B cell (primary cell): ENCODE measurements at regions not wholly inside any gene's neighbourhood (a gene's known extent, or its start where the extent isn't known, plus 50 kb on each side); places are given as distances from the start of the nearest gene placed in this dataset.

Experiments used
- ATAC-seq: fragments of 200-7000 bp; cut with Tn5 transposase; one replicate; pipeline ENCODE4 v1.10.0; 2021; ENCODE audit warnings: low read depth, mild to moderate bottlenecking, moderate number of reproducible peaks, moderate library complexity
- CTCF ChIA-PET: fragments of 350-600 bp; sonication (Branson Sonifier 250); formaldehyde crosslinking; loops from one replicate; lab custom pipeline; 2021; ENCODE audit warnings: antibody characterized with exemption, inconsistent platforms; lab: Charles Lee
- POLR2A ChIA-PET: fragments of 350-600 bp; sonication (Branson Sonifier 250); formaldehyde crosslinking; loops from one replicate; lab custom pipeline; 2021; ENCODE audit warnings: antibody characterized with exemption; lab: Charles Lee
- DNase-seq: peaks from one replicate; pipeline ENCODE4 v3.0.0; 2013
- H2AFZ ChIP-seq: 2 replicates; pipeline ENCODE4 v1.6.1; 2012; ENCODE audit warnings: mild to moderate bottlenecking, low read depth, low read length; ENCODE audit not compliant: insufficient read depth, poor library complexity, severe bottlenecking
- H3K27ac ChIP-seq, 2 donors: 1 replicate in 1 of 2; 2 replicates in 1 of 2; pipeline ENCODE4 v1.5.1; 2012 to 2013; ENCODE audit warnings: low read length in 2 of 2, mild to moderate bottlenecking in 2 of 2, moderate library complexity in 1 of 2
- H3K27me3 ChIP-seq, 4 experiments: fragments of 200-600 bp in 1 of 4; sonication (generic) in 1 of 4; replicated peaks in 1 of 4; 1 replicate in 2 of 4; 2 replicates in 2 of 4; pipeline versions ENCODE4 v1.6.1 to v1.7.0; 2013 to 2016; ENCODE audit warnings: low read length in 3 of 4, mild to moderate bottlenecking in 2 of 4, mixed read lengths in 1 of 4, moderate library complexity in 1 of 4; ENCODE audit not compliant: insufficient read depth in 4 of 4, control insufficient read depth in 3 of 4; ENCODE audit errors: control extremely low read depth in 1 of 4
- H3K36me3 ChIP-seq, 2 experiments: replicated peaks in 1 of 2; 1 replicate in 1 of 2; 2 replicates in 1 of 2; pipeline versions ENCODE4 v1.6.1 to v1.7.1; 2013; ENCODE audit warnings: low read length in 1 of 2; ENCODE audit not compliant: insufficient read depth in 2 of 2, control insufficient read depth in 1 of 2; ENCODE audit errors: control extremely low read depth in 1 of 2, extremely low read depth in 1 of 2
- H3K4me1 ChIP-seq, 2 donors: fragments of 200-600 bp in 1 of 2; sonication (generic) in 1 of 2; 1 replicate in 1 of 2; 2 replicates in 1 of 2; pipeline versions ENCODE4 v1.5.1 to v1.6.1; 2013 to 2017; ENCODE audit warnings: low read length in 2 of 2; ENCODE audit not compliant: control insufficient read depth in 2 of 2, insufficient read depth in 2 of 2
- H3K4me2 ChIP-seq: replicated peaks from 2 replicates; pipeline ENCODE3; 2012; ENCODE audit warnings: mild to moderate bottlenecking, low read depth, low read length; ENCODE audit not compliant: poor library complexity, severe bottlenecking
- H3K4me3 ChIP-seq, 5 experiments: fragments of 200-600 bp in 1 of 5; sonication (generic) in 1 of 5; 1 replicate in 3 of 5; 2 replicates in 2 of 5; pipeline versions ENCODE4 v1.5.1 to v1.7.0; 2011 to 2016; ENCODE audit warnings: low read length in 4 of 5, mild to moderate bottlenecking in 4 of 5, low read depth in 2 of 5, control low read depth in 1 of 5, moderate library complexity in 1 of 5; ENCODE audit not compliant: insufficient read depth in 1 of 5; ENCODE audit errors: control extremely low read depth in 1 of 5, extremely low read depth in 1 of 5
- H3K79me2 ChIP-seq: fragments of 200-600 bp; sonication (generic); one replicate; pipeline ENCODE4 v1.6.0; 2016; ENCODE audit warnings: low read length; ENCODE audit not compliant: control insufficient read depth, insufficient read depth
- H3K9ac ChIP-seq: fragments of 200-600 bp; sonication (generic); 2 replicates; pipeline ENCODE4 v1.6.1; 2017; ENCODE audit warnings: mild to moderate bottlenecking, low read length, moderate library complexity
- H3K9me3 ChIP-seq, 3 donors: one replicate each; pipeline versions ENCODE4 v1.6.1 to v1.7.1; 2013; ENCODE audit warnings: low read length in 2 of 3; ENCODE audit not compliant: control insufficient read depth in 2 of 3, insufficient read depth in 1 of 3; ENCODE audit errors: control extremely low read depth in 1 of 3
- H4K20me1 ChIP-seq: 2 replicates; pipeline ENCODE4 v1.6.0; 2012; ENCODE audit warnings: mild to moderate bottlenecking, low read length; ENCODE audit not compliant: insufficient read depth, control insufficient read depth, poor library complexity, severe bottlenecking
- H3K27ac Mint-ChIP-seq: one replicate; pipeline ENCODE4 v1.8.0; 2021; ENCODE audit warnings: mixed read lengths
- H3K27me3 Mint-ChIP-seq: one replicate; pipeline ENCODE4 v1.8.0; 2021; ENCODE audit warnings: mixed read lengths
- H3K4me1 Mint-ChIP-seq: one replicate; pipeline ENCODE4 v1.8.0; 2021; ENCODE audit warnings: mixed read lengths
- H3K4me3 Mint-ChIP-seq: one replicate; pipeline ENCODE4 v1.8.0; 2021; ENCODE audit warnings: mixed read lengths
- H3K9me3 Mint-ChIP-seq: one replicate; pipeline ENCODE4 v1.8.0; 2022; ENCODE audit warnings: mixed read lengths; ENCODE audit not compliant: insufficient read depth
- EZH2 ChIP-seq: IDR thresholded peaks from 2 replicates; pipeline ENCODE4 v1.6.1; 2012; ENCODE audit warnings: borderline replicate concordance, low read depth, mild to moderate bottlenecking, moderate library complexity, low read length; ENCODE audit not compliant: insufficient read depth, poor library complexity, severe bottlenecking
- WGBS: methylation state at CpG from one replicate; pipeline ENCODE4 v1.1.5; 2013; ENCODE audit warnings: missing lambda C conversion rate; ENCODE audit not compliant: insufficient coverage; 5-methylcytosine and 5-hydroxymethylcytosine counted together
- intact Hi-C: fragments of 100-400 bp; cut with micrococcal nuclease; formaldehyde crosslinking; loops from one replicate; pipeline ENCODE4 v1.10.0; 2022
- TF ChIP-seq, protein P1 (sequence below): fragments of 200-600 bp; IDR thresholded peaks from one replicate; pipeline ENCODE4 v1.8.0; 2022; ENCODE audit warnings: antibody characterized with exemption, mild to moderate bottlenecking

DNA sequence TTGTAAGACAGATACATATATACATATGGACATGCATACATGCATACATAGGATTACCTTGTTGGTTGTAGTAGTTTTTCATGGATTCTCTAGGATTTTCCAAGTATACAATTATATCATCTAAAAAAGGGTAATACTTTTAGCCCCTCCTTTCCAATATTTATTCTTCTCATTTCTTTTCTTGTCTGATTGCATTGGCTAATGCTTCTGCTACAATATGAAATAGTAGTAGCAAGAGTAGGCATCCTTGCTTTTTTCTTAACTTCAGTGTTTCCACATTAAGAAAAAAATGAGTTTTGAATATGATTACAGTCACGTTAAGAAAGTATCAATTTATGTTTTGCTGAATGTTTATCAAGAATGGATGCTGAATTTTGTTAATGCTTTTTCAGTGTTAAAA lies 58.0 kb downstream of the RBFOX3 start:
- peaks cover 16% of the 10 kb centered on the region for H3K27me3 Mint-ChIP-seq
- DNase-seq (no peak), ATAC-seq (no peak)
- peaks cover 0 to 3% (median 0%) of the 10 kb centered on the region in 4 experiments for H3K27me3 ChIP-seq
- H3K27ac Mint-ChIP-seq, result no peak overlapping the region
- H3K9me3 ChIP-seq, result no peaks in the 10 kb centered on the region
- ChIA-PET CTCF (no interaction called here), POLR2A (no interaction called here)
- H3K79me2 ChIP-seq, result no peaks in the 10 kb centered on the region
- H3K4me3 ChIP-seq, result no peak overlapping the region
- no peak overlapping the region for H3K27ac ChIP-seq
- no peaks in the 10 kb centered on the region for H3K36me3 ChIP-seq
- no peak overlapping the region for H3K9ac ChIP-seq
- intact Hi-C loops, result no loop called here
- WGBS, result no CpG with 5 or more reads among the region's 1 CpG
- no peaks in the 10 kb centered on the region for H3K4me1 ChIP-seq
- no peak overlapping the region for H3K4me2 ChIP-seq
- H3K4me1 Mint-ChIP-seq, result no peaks in the 10 kb centered on the region
- TF ChIP-seq, protein P1, sequence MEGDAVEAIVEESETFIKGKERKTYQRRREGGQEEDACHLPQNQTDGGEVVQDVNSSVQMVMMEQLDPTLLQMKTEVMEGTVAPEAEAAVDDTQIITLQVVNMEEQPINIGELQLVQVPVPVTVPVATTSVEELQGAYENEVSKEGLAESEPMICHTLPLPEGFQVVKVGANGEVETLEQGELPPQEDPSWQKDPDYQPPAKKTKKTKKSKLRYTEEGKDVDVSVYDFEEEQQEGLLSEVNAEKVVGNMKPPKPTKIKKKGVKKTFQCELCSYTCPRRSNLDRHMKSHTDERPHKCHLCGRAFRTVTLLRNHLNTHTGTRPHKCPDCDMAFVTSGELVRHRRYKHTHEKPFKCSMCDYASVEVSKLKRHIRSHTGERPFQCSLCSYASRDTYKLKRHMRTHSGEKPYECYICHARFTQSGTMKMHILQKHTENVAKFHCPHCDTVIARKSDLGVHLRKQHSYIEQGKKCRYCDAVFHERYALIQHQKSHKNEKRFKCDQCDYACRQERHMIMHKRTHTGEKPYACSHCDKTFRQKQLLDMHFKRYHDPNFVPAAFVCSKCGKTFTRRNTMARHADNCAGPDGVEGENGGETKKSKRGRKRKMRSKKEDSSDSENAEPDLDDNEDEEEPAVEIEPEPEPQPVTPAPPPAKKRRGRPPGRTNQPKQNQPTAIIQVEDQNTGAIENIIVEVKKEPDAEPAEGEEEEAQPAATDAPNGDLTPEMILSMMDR, result no peak
- no peak for TF ChIP-seq EZH2
- no peaks in the 10 kb centered on the region for H4K20me1 ChIP-seq
- no peak overlapping the region for H3K4me3 Mint-ChIP-seq
- no peak overlapping the region for H2AFZ ChIP-seq
- H3K9me3 Mint-ChIP-seq, result peaks cover 6% of the 10 kb centered on the region

DNA sequence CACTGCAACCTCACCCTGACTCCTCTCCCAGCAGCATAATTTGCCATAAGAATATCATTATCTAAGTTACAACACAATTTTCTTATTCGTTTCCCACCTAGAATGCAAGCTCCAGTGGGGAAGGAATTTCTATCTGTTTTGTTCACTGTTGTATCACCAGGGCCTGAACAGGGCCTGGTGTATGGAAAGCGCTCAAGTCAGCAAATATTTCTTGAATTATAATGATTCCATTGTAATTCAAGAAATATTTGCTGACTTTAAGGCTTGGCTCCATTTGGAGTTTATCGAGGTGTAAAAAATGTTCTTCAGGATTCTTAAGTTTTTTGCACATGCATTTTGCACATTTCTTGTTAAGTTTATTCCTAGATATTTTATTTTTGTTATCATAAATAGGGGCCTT lies 58.4 kb downstream of the RBFOX3 start:
- H4K20me1 ChIP-seq, result no peaks in the 10 kb centered on the region
- H3K4me3 Mint-ChIP-seq, result no peak overlapping the region
- no peak overlapping the region for H3K27ac Mint-ChIP-seq

More for the DNA sequence above, 58.4 kb downstream of the RBFOX3 start:
- peaks cover 0 to under 1% (median 0%) of the 10 kb centered on the region in 4 experiments for H3K27me3 ChIP-seq
- H3K36me3 ChIP-seq, result no peaks in the 10 kb centered on the region
- peaks cover 6% of the 10 kb centered on the region for H3K9me3 Mint-ChIP-seq
- H3K4me1 ChIP-seq, result no peaks in the 10 kb centered on the region
- no peak for DNase-seq
- ChIA-PET CTCF (no interaction called here), POLR2A (no interaction called here)
- TF ChIP-seq EZH2, result no peak
- TF ChIP-seq, protein P1, result no peak
- H3K4me3 ChIP-seq, result no peak overlapping the region
- no peaks in the 10 kb centered on the region for H3K9me3 ChIP-seq
- H3K9ac ChIP-seq, result no peak overlapping the region
- no peaks in the 10 kb centered on the region for H3K4me1 Mint-ChIP-seq
- no peak overlapping the region for H3K27ac ChIP-seq
- no peaks in the 10 kb centered on the region for H3K79me2 ChIP-seq
- no peak for ATAC-seq
- peaks cover 12% of the 10 kb centered on the region for H3K27me3 Mint-ChIP-seq
- no CpG with 5 or more reads among the region's 3 CpGs for WGBS
- intact Hi-C loops, result no loop called here
- H3K4me2 ChIP-seq, result no peak overlapping the region
- no peak overlapping the region for H2AFZ ChIP-seq
